ENCODE measurements at regions not wholly inside any gene's neighbourhood (a gene's known extent, or its start where the extent isn't known, plus 50 kb on each side); places are given as distances from the start of the nearest gene placed in this dataset.

DNA sequence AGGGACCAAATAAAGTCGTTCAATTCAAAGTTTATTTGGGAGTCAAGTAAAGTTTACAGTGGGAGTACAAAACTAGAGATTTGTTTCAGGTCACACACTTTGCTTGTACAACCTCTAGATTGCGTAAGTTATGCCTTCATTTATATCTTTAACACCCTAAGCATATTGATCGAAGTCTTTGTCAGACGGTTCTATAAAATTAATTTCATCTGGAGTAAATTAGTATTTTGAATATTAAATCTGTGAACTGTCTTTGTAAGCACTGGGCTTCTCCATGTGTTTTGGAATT lies 119.7 kb downstream of the ACAA2 start:
- no peaks in the 10 kb centered on the region for H4K20me1 ChIP-seq (replicated peaks; ENCODE audit: control insufficient read depth, extremely low read depth, insufficient read depth, low read length)
- no peak for TF ChIP-seq JUN (IDR thresholded peaks at IDR 0.05; ENCODE audit: borderline replicate concordance, insufficient read depth, insufficient read length, low read depth)
- TF ChIP-seq EZH2 (IDR thresholded peaks at IDR 0.05; ENCODE audit: borderline replicate concordance, low read depth, low read length, severe bottlenecking), result no peak
- no peak for TF ChIP-seq FOS (IDR thresholded peaks at IDR 0.05; ENCODE audit: borderline replicate concordance, insufficient read depth, low read length)
- no peak for TF ChIP-seq MYC (IDR thresholded peaks at IDR 0.05; ENCODE audit: low read depth, low read length)
- no peak for TF ChIP-seq POLR2A (IDR thresholded peaks at IDR 0.05; ENCODE audit: low read depth, low read length)
- TF ChIP-seq, protein P1, sequence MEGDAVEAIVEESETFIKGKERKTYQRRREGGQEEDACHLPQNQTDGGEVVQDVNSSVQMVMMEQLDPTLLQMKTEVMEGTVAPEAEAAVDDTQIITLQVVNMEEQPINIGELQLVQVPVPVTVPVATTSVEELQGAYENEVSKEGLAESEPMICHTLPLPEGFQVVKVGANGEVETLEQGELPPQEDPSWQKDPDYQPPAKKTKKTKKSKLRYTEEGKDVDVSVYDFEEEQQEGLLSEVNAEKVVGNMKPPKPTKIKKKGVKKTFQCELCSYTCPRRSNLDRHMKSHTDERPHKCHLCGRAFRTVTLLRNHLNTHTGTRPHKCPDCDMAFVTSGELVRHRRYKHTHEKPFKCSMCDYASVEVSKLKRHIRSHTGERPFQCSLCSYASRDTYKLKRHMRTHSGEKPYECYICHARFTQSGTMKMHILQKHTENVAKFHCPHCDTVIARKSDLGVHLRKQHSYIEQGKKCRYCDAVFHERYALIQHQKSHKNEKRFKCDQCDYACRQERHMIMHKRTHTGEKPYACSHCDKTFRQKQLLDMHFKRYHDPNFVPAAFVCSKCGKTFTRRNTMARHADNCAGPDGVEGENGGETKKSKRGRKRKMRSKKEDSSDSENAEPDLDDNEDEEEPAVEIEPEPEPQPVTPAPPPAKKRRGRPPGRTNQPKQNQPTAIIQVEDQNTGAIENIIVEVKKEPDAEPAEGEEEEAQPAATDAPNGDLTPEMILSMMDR (IDR thresholded peaks at IDR 0.05; ENCODE audit: extremely low read depth in 1 of 2, insufficient read depth in 1 of 2, low read depth in 1 of 2, low read length in 2 of 2), result no peak
- no peak for TF ChIP-seq GATA2 (IDR thresholded peaks at IDR 0.05; ENCODE audit: insufficient read depth, insufficient read length, low read depth, low read length)
- TF ChIP-seq, protein P2, sequence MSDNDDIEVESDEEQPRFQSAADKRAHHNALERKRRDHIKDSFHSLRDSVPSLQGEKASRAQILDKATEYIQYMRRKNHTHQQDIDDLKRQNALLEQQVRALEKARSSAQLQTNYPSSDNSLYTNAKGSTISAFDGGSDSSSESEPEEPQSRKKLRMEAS (IDR thresholded peaks at IDR 0.05; ENCODE audit: insufficient read depth, insufficient read length), result no peak
- no peak for TF ChIP-seq POLR2AphosphoS5 (IDR thresholded peaks at IDR 0.05; ENCODE audit: insufficient read depth, low read depth, low read length)
- no peaks in the 10 kb centered on the region for H3K36me3 ChIP-seq (ENCODE audit: control insufficient read depth in 2 of 2, extremely low read depth in 1 of 2, insufficient read depth in 2 of 2, low read length in 2 of 2)
- no peaks in the 10 kb centered on the region for H3K79me2 ChIP-seq (ENCODE audit: control insufficient read depth, insufficient read depth, low read length)
- dilution Hi-C loops (cut with MboI; ENCODE audit: extremely low pct_ligation_motif_present, low sequenced_read_pairs), result no loop called here
- H2AFZ ChIP-seq (ENCODE audit: low read depth, low read length), result no peak overlapping the region
- H3K27me3 ChIP-seq (ENCODE audit: control insufficient read depth in 2 of 2, insufficient read depth in 2 of 2, low read length in 2 of 2), result no peaks in the 10 kb centered on the region
- H3K4me3 ChIP-seq (replicated peaks in 1 of 3; ENCODE audit: insufficient read depth in 1 of 3, low read depth in 1 of 3, low read length in 3 of 3), result no peak overlapping the region
- H3K4me2 ChIP-seq (ENCODE audit: insufficient read depth, low read length), result no peak overlapping the region
- no peak overlapping the region for H3K9ac ChIP-seq (replicated peaks; ENCODE audit: extremely low read depth, insufficient read depth, low read length)
- FAIRE-seq (no peak), DNase-seq (ENCODE audit: low read depth, low spot score) (no peak)
- no TSS peak for BruUV-seq (replicated peaks)
- POLR2A ChIA-PET, result no interaction called here
- intact Hi-C loops (cut with micrococcal nuclease), result no loop called here
- H3K9me3 ChIP-seq (replicated peaks; ENCODE audit: control insufficient read depth, insufficient read depth, low read length), result no peaks in the 10 kb centered on the region
- H3K9me1 ChIP-seq (replicated peaks; ENCODE audit: control insufficient read depth, extremely low read depth, insufficient read depth, low read length), result no peaks in the 10 kb centered on the region
- H3K4me1 ChIP-seq (ENCODE audit: control insufficient read depth, extremely low read depth, insufficient read depth, low read length), result peaks cover 36% of the 10 kb centered on the region
- H3K27ac ChIP-seq (ENCODE audit: insufficient read depth, low read depth, low read length), result no peak overlapping the region
- CTCF ChIA-PET, result interaction anchor here (1.5 kb wide), 1 partner anchor 165 kb away, joined by 3 read pairs; no protein-coding TSS in a partner anchor
